Calu3 (cell line): ENCODE measurements at regions not wholly inside any gene's neighbourhood (a gene's known extent, or its start where the extent isn't known, plus 50 kb on each side); places are given as distances from the start of the nearest gene placed in this dataset.

Experiments used
- BruUV-seq: library from RNA; stranded (reverse); fragments of 400-500 nt; replicated peaks from 2 replicates; lab custom pipeline; 2021; lab: Mats Ljungman, UMichigan
- CTCF ChIA-PET: fragments of 300-600 bp; sonication (Branson Sonifier 250); formaldehyde crosslinking; loops from one replicate; lab custom pipeline; 2022; ENCODE audit warnings: antibody characterized with exemption; lab: Charles Lee
- DNase-seq: peaks from one replicate; pipeline ENCODE4 v3.0.0; 2022
- H3K27ac Mint-ChIP-seq: one replicate; pipeline ENCODE4 v1.8.0; 2022; ENCODE audit warnings: mixed read lengths; ENCODE audit not compliant: unreplicated experiment
- H3K27me3 Mint-ChIP-seq: one replicate; pipeline ENCODE4 v1.8.0; 2022; ENCODE audit warnings: mixed read lengths; ENCODE audit not compliant: unreplicated experiment
- H3K36me3 Mint-ChIP-seq: one replicate; pipeline ENCODE4 v1.8.0; 2022; ENCODE audit warnings: mild to moderate bottlenecking, moderate library complexity, mixed read lengths; ENCODE audit not compliant: insufficient read depth, unreplicated experiment
- H3K4me1 Mint-ChIP-seq: one replicate; pipeline ENCODE4 v1.8.0; 2022; ENCODE audit warnings: mild to moderate bottlenecking, low read depth, mixed read lengths; ENCODE audit not compliant: unreplicated experiment
- H3K4me3 Mint-ChIP-seq: one replicate; pipeline ENCODE4 v1.8.0; 2022; ENCODE audit warnings: mild to moderate bottlenecking, low read depth, moderate library complexity, mixed read lengths; ENCODE audit not compliant: unreplicated experiment
- H3K9me3 Mint-ChIP-seq: one replicate; pipeline ENCODE4 v1.8.0; 2022; ENCODE audit warnings: low read depth, mixed read lengths; ENCODE audit not compliant: unreplicated experiment
- intact Hi-C: fragments of 100-400 bp; cut with micrococcal nuclease; formaldehyde crosslinking; loops from one replicate; pipeline ENCODE4 v1.10.0; 2022; ENCODE audit not compliant: unreplicated experiment
- TF ChIP-seq, protein P1 (sequence below): fragments of 200-600 bp; IDR thresholded peaks from one replicate; pipeline ENCODE4 v1.8.0; 2022; ENCODE audit warnings: antibody characterized with exemption; ENCODE audit not compliant: unreplicated experiment

GRCh38 chr4:110798687-110799086 lies 175.8 kb upstream of the PITX2 start:
- CTCF ChIA-PET: no interaction called here
- H3K36me3 Mint-ChIP-seq: no peaks in the 10 kb centered on the region
- DNase-seq: no peak
- no peaks in the 10 kb centered on the region for H3K9me3 Mint-ChIP-seq
- intact Hi-C loops: no loop called here
- TF ChIP-seq, protein P1, sequence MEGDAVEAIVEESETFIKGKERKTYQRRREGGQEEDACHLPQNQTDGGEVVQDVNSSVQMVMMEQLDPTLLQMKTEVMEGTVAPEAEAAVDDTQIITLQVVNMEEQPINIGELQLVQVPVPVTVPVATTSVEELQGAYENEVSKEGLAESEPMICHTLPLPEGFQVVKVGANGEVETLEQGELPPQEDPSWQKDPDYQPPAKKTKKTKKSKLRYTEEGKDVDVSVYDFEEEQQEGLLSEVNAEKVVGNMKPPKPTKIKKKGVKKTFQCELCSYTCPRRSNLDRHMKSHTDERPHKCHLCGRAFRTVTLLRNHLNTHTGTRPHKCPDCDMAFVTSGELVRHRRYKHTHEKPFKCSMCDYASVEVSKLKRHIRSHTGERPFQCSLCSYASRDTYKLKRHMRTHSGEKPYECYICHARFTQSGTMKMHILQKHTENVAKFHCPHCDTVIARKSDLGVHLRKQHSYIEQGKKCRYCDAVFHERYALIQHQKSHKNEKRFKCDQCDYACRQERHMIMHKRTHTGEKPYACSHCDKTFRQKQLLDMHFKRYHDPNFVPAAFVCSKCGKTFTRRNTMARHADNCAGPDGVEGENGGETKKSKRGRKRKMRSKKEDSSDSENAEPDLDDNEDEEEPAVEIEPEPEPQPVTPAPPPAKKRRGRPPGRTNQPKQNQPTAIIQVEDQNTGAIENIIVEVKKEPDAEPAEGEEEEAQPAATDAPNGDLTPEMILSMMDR: no peak
- no peak overlapping the region for H3K4me3 Mint-ChIP-seq
- no peak overlapping the region for H3K27ac Mint-ChIP-seq
- H3K27me3 Mint-ChIP-seq: no peaks in the 10 kb centered on the region
- BruUV-seq: no TSS peak
- no peaks in the 10 kb centered on the region for H3K4me1 Mint-ChIP-seq

DNA sequence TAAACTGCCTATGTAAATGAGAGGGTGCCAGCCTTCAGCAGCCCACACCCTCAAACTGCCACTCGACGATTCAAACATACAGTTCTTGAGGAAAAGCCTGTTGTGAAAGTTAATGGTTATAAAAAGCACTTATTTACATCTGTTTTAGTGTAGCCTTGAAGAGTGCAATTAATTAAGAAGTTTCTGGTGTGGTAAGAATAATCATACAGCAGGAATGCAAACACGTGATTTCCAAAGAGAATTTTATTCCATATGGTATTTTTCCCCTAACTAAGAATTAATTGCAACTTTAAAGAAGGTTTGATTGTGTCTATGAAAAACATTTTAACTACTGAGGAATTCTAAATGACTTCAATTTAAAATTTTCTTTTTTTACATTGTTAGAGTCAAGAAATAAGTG lies 176.3 kb upstream of the PITX2 start:
- BruUV-seq: no TSS peak
- Mint-ChIP-seq H3K27me3 (no peaks in the 10 kb centered on the region), H3K4me1 (no peaks in the 10 kb centered on the region), H3K9me3 (no peaks in the 10 kb centered on the region), H3K27ac (no peak overlapping the region), H3K36me3 (no peaks in the 10 kb centered on the region), H3K4me3 (no peak overlapping the region)
- CTCF ChIA-PET: no interaction called here
- intact Hi-C loops: no loop called here
- no peak for DNase-seq
- TF ChIP-seq, protein P1: no peak

DNA sequence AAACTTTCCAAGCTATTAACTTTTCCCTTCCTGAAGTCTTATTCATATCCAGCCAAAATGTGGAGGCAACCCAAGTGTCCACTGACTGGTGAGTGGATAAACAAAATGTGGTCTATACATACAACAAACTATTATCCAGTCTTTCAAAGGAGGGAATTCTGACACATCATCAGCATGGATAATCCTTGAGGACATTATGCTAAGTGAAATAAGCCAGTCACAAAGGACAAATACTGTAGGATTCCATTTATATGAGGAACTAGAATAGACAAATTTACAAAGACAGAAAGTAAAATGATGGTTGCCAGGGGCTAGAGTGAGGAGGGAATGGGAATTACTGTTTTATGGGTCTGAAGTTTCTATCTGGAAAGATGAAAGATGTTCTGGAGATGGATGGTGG lies 178.7 kb upstream of the PITX2 start:
- BruUV-seq: no TSS peak
- Mint-ChIP-seq H3K27me3 (no peaks in the 10 kb centered on the region), H3K27ac (no peak overlapping the region), H3K4me3 (no peak overlapping the region), H3K9me3 (no peaks in the 10 kb centered on the region), H3K36me3 (no peaks in the 10 kb centered on the region), H3K4me1 (no peaks in the 10 kb centered on the region)
- no peak for DNase-seq
- CTCF ChIA-PET: no interaction called here
- intact Hi-C loops: loop anchor here (10.0 kb wide), 1 partner anchor 153 kb away; no protein-coding TSS in a partner anchor
- TF ChIP-seq, protein P1: no peak

DNA sequence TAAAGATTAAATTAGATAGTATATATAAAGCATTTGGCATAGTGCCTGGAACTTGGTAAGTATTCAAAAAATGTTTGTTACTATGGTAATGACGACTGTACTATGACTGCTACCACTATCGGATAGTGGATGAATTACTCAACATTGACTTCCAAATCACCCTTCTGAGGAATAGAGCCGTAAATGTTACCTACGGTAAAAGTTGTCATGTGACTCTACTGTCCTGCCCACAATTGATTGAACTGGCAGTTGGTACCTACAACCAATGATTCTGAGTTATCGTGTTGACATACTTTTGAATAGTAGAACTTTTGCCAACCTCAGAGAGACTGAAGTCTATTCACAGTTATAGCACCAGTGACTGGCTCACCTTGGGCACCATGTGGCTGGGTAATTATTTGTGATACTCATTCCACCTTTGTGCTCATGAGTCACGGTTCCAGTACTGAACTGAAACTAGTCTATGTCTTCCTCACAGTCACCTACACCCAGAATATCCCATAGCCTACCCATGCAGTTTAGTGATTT lies 185.5 kb upstream of the PITX2 start:
- Mint-ChIP-seq H3K9me3 (no peaks in the 10 kb centered on the region), H3K27ac (peak overlapping the region; percentile 27), H3K36me3 (no peaks in the 10 kb centered on the region), H3K4me1 (no peaks in the 10 kb centered on the region), H3K27me3 (no peaks in the 10 kb centered on the region), H3K4me3 (peak overlapping the region; percentile 28)
- CTCF ChIA-PET: no interaction called here
- DNase-seq: peak; percentile 36
- TF ChIP-seq, protein P1: no peak
- intact Hi-C loops: loop anchor here (10.0 kb wide), 1 partner anchor 146 kb away; no protein-coding TSS in a partner anchor
- no TSS peak for BruUV-seq
